ENCODE measurements at regions not wholly inside any gene's neighbourhood (a gene's known extent, or its start where the extent isn't known, plus 50 kb on each side); places are given as distances from the start of the nearest gene placed in this dataset.
A peak's percentile ranks its signal among the peaks of the same experiment; 100 is the strongest.

DNA sequence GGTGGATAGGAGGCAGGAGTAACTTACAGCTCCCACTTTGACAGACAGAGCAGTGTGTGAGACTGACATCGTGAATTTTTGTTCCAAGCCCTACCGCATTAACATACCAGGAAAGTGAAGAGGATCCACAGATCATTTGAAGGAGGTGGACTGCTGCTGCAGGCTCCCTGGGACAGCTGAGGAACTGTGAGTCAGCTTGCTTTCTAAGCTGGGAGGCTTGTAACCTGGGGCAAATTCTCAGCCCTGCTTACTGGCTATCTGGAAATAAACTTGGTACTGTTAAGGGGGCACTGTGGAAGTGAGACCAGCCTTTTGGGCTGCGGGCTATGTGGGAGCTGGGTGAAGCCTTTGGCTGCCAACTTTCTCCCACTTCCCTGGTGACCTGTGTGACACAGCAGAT lies 1202.5 kb downstream of the DNAJB9 start:
- TF ChIP-seq SPI1 (IDR thresholded peaks at IDR 0.05; ENCODE audit: borderline replicate concordance, low read depth) (no peak), GABPA (IDR thresholded peaks at IDR 0.05; ENCODE audit: low read depth) (no peak), REST (IDR thresholded peaks at IDR 0.05; ENCODE audit: insufficient replicate concordance, low read depth) (no peak), POLR2AphosphoS5 (IDR thresholded peaks at IDR 0.05; ENCODE audit: low read depth) (no peak)
- TF ChIP-seq, protein P1, sequence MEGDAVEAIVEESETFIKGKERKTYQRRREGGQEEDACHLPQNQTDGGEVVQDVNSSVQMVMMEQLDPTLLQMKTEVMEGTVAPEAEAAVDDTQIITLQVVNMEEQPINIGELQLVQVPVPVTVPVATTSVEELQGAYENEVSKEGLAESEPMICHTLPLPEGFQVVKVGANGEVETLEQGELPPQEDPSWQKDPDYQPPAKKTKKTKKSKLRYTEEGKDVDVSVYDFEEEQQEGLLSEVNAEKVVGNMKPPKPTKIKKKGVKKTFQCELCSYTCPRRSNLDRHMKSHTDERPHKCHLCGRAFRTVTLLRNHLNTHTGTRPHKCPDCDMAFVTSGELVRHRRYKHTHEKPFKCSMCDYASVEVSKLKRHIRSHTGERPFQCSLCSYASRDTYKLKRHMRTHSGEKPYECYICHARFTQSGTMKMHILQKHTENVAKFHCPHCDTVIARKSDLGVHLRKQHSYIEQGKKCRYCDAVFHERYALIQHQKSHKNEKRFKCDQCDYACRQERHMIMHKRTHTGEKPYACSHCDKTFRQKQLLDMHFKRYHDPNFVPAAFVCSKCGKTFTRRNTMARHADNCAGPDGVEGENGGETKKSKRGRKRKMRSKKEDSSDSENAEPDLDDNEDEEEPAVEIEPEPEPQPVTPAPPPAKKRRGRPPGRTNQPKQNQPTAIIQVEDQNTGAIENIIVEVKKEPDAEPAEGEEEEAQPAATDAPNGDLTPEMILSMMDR (IDR thresholded peaks at IDR 0.05; ENCODE audit: insufficient read depth, low read length), result no peak
- DNase-seq (ENCODE audit: low read depth in 1 of 2, low spot score in 1 of 2), result no peak
- Histone ChIP-seq H3K27me3 (ENCODE audit: insufficient read depth, poor library complexity, severe bottlenecking) (no peaks in the 10 kb centered on the region), H3K27ac (replicated peaks) (no peak overlapping the region), H3K4me3 (replicated peaks; ENCODE audit: insufficient read depth, low read length) (no peak overlapping the region)

- Histone ChIP-seq H3K4me3 (replicated peaks; ENCODE audit: insufficient read depth, low read length) (no peak overlapping the region), H3K27ac (replicated peaks) (no peak overlapping the region), H3K27me3 (ENCODE audit: insufficient read depth, poor library complexity, severe bottlenecking) (no peaks in the 10 kb centered on the region)
- no peak for DNase-seq (ENCODE audit: low read depth in 1 of 2, low spot score in 1 of 2)
- peak; percentile 60; the same call in 1 of the 2 replicates for TF ChIP-seq POLR2AphosphoS5 (IDR thresholded peaks at IDR 0.05; ENCODE audit: low read depth)
- no peak for TF ChIP-seq GABPA (IDR thresholded peaks at IDR 0.05; ENCODE audit: low read depth)
- no peak for TF ChIP-seq SPI1 (IDR thresholded peaks at IDR 0.05; ENCODE audit: borderline replicate concordance, low read depth)
Measured at GRCh38 chr7:109782806-109783205, 1213.1 kb downstream of the DNAJB9 start.

DNA sequence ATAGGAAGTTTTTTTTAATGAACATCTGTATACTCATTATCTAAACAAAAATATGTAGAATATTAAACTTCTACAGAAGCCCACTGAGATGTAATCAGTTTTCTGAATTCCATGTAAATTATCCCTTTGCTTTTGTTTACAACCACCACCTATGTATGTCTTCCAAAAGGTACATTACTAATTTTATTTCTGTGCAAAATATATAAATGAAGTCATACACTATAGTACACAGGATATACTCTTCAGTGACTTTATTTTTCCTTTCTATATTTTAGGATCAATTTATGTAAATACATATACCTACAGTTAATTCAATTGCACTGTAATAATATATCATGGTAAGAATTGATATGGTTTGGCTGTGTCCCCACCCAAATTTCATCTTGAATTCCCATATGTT lies 1236.9 kb downstream of the DNAJB9 start:
- Histone ChIP-seq H3K4me3 (replicated peaks; ENCODE audit: insufficient read depth, low read length) (no peak overlapping the region), H3K27ac (replicated peaks) (no peak overlapping the region), H3K27me3 (ENCODE audit: insufficient read depth, poor library complexity, severe bottlenecking) (no peaks in the 10 kb centered on the region)
- DNase-seq (ENCODE audit: low read depth in 1 of 2, low spot score in 1 of 2), result no peak
- no peak for TF ChIP-seq GABPA (IDR thresholded peaks at IDR 0.05; ENCODE audit: low read depth)
- TF ChIP-seq, protein P1 (IDR thresholded peaks at IDR 0.05; ENCODE audit: insufficient read depth, low read length), result no peak
- no peak for TF ChIP-seq POLR2AphosphoS5 (IDR thresholded peaks at IDR 0.05; ENCODE audit: low read depth)
- no peak for TF ChIP-seq SPI1 (IDR thresholded peaks at IDR 0.05; ENCODE audit: borderline replicate concordance, low read depth)
- TF ChIP-seq REST (IDR thresholded peaks at IDR 0.05; ENCODE audit: insufficient replicate concordance, low read depth), result no peak

- H3K4me3 ChIP-seq (replicated peaks; ENCODE audit: insufficient read depth, low read length), result no peak overlapping the region
- no peak for DNase-seq (ENCODE audit: low read depth in 1 of 2, low spot score in 1 of 2)
- no peak overlapping the region for H3K27ac ChIP-seq (replicated peaks)
- H3K27me3 ChIP-seq (ENCODE audit: insufficient read depth, poor library complexity, severe bottlenecking), result no peaks in the 10 kb centered on the region
- TF ChIP-seq SPI1 (IDR thresholded peaks at IDR 0.05; ENCODE audit: borderline replicate concordance, low read depth), result no peak
- TF ChIP-seq, protein P1 (IDR thresholded peaks at IDR 0.05; ENCODE audit: insufficient read depth, low read length), result no peak
- no peak for TF ChIP-seq POLR2AphosphoS5 (IDR thresholded peaks at IDR 0.05; ENCODE audit: low read depth)
- no peak for TF ChIP-seq REST (IDR thresholded peaks at IDR 0.05; ENCODE audit: insufficient replicate concordance, low read depth)
- TF ChIP-seq GABPA (IDR thresholded peaks at IDR 0.05; ENCODE audit: low read depth), result no peak
Measured at GRCh38 chr7:109821156-109821555, 1251.5 kb downstream of the DNAJB9 start.

All from HL-60 (cell line).